ENCODE measurements at regions not wholly inside any gene's neighbourhood (a gene's known extent, or its start where the extent isn't known, plus 50 kb on each side); places are given as distances from the start of the nearest gene placed in this dataset.

DNA sequence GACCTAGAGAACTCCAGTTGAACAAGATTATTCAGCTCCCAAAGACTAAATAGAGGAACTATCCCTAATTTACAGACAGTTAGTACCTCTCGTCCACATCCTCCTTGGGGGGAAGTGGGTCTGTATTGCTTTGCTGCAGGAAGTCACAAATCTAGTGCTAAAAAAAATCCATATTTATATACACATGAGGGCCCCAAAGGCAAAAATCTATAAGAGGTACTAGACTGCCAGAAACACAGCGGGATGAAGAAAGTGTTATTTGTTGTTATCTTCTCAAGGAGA, 190.1 kb downstream of the TTC8 start:
- no peak for DNase-seq (ENCODE audit: low read depth in 2 of 2, low spot score in 1 of 2)

DNA sequence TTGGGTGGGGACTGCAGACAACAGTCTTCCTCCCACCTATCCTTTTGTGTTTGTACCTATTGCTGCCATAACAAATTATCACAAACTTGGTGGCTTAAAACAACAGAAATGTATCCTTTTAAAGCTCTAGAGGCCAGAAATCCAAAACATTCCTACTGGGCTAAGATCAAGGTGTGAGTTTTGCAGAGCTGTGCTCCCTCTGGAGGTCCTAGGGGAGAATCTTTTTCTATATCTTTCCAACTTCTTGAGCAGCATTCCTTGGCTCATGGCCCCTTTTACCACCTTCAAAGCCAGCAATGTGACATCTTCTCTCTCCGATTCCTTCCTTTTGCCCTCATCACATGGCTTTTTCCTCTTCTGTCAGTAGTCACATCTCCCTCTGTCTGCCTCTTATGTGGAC, 190.6 kb downstream of the TTC8 start:
- no peak for DNase-seq (ENCODE audit: low read depth in 2 of 2, low spot score in 1 of 2)

DNA sequence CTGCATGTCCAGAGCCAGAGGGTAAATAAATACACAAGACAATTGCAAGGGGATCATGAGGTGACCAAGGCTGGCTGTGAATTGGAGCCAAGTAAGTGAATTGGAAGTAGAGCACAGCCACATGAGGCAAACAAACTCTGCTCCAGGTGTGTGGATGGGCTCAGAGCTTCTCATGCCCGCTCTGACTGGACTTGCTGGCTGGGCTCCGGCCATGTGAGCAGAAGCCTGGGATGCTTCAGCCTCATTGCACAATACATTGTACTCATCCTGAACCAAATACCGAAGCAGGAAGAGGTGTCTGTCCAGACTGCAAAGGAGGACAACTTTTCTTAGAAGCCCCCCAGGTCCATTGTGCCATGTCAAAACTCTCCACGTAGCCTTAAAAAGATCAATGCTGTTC, 193.0 kb downstream of the TTC8 start:
- no peak for DNase-seq (ENCODE audit: low read depth in 2 of 2, low spot score in 1 of 2)

GRCh38 chr14:89022274-89022673, 197.8 kb downstream of the TTC8 start:
- DNase-seq (ENCODE audit: low read depth in 2 of 2, low spot score in 1 of 2), result no peak

DNA sequence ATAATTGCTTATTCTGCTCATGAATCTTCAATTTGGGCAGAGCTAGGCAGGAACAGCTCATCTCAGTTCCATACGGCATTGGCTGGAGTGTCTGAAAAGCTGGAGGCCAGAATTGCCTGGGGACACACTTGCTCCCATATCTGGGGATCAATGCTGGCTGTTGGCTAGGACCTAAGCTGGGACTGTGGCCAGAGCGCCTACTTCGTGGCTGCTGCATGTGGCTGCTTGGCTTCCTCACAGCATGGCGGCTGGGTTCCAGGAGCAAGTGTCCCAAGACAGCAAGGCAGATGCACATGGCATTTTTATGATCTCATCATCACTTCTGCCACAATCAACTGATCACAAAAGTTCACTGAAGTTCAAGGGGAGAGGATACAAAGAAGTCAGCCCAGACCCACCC, 200.2 kb downstream of the TTC8 start:
- no peak for DNase-seq (ENCODE audit: low read depth in 2 of 2, low spot score in 1 of 2)

GRCh38 chr14:89025561-89026236, 201.2 kb downstream of the TTC8 start:
- no peak for DNase-seq (ENCODE audit: low read depth in 2 of 2, low spot score in 1 of 2)

- peak in 1 of 2 donors; percentile 15 for DNase-seq (ENCODE audit: low read depth in 2 of 2, low spot score in 1 of 2)
These were observed 202.8 kb downstream of the TTC8 start for GRCh38 chr14:89027097-89027740.

GRCh38 chr14:89028462-89029134, 204.1 kb downstream of the TTC8 start:
- DNase-seq (ENCODE audit: low read depth in 2 of 2, low spot score in 1 of 2), result no peak

GRCh38 chr14:89029961-89030694, 205.7 kb downstream of the TTC8 start:
- no peak for DNase-seq (ENCODE audit: low read depth in 2 of 2, low spot score in 1 of 2)

DNA sequence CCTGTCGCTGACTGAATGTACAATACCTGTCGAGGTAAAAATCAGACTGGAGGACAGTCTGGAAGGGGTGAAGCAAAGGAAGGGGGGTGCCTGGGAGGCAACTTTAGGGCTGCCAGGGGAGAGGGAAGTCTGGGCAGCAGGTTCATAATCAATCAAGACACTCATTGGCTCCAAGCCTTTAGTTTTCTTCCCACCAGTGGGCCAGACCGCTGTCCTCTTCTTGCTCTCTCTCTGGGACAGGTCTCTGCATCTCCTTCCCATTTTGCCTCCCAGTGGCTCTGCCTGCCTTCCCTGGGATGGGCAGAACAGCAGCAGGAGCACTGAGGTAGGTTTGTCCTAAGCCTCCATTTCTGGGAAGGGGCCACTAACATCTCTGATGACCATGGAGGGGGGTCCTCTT, 206.5 kb downstream of the TTC8 start:
- no peak for DNase-seq (ENCODE audit: low read depth in 2 of 2, low spot score in 1 of 2)

- DNase-seq (ENCODE audit: low read depth in 2 of 2, low spot score in 1 of 2), result no peak
These were observed 207.7 kb downstream of the TTC8 start for GRCh38 chr14:89032086-89032649.

- DNase-seq (ENCODE audit: low read depth in 2 of 2, low spot score in 1 of 2), result no peak
These were observed 209.3 kb downstream of the TTC8 start for GRCh38 chr14:89033756-89034155.

DNA sequence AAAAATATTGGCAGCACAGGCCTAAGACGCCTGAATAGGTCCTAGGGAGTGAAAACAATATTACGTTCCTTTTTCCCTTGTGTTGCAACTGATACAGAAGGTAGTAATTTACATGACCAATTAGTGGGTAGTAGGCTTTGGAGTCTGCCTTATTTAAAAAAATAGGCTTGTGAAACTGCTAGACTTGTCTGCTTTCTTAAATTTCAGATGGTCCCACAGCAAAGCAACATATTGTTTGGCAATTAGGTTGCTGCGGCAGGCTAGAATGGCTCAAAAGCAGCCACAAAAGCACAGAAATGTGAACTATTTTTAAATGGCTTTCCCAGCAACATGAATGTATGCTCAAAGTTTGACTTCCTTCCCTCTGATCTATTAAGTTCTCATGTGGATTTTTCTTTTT, 211.9 kb downstream of the TTC8 start:
- no peak for DNase-seq (ENCODE audit: low read depth in 2 of 2, low spot score in 1 of 2)

GRCh38 chr14:89037065-89037464, 212.6 kb downstream of the TTC8 start:
- no peak for DNase-seq (ENCODE audit: low read depth in 2 of 2, low spot score in 1 of 2)

- DNase-seq (ENCODE audit: low read depth in 2 of 2, low spot score in 1 of 2), result no peak
These were observed 215.6 kb downstream of the TTC8 start for GRCh38 chr14:89040080-89040459.

- DNase-seq (ENCODE audit: low read depth in 2 of 2, low spot score in 1 of 2), result peak; percentile 56 to 65
These were observed 216.2 kb downstream of the TTC8 start for GRCh38 chr14:89040460-89041256.

GRCh38 chr14:89041257-89041582, 216.8 kb downstream of the TTC8 start:
- DNase-seq (ENCODE audit: low read depth in 2 of 2, low spot score in 1 of 2), result no peak

- DNase-seq (ENCODE audit: low read depth in 2 of 2, low spot score in 1 of 2), result no peak
These were observed 217.6 kb downstream of the TTC8 start for GRCh38 chr14:89042021-89042420.

DNA sequence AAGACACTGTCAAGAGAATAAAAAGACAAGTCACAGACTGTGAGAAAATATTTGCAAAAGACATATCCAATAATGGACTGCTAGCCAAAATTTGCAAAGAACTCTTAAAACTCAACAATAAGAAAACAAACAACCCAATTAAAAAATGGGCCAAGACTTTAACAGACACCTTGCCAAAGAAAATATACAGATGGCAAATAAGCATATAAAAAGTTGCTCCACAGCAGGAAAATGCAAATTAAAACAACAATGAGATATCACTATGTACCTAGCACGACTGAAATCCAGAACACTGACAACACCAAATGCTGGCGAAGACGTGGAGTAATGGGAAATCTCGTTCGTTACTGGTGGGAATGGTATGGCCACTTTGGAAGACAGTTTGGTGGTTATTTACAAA, 228.9 kb downstream of the TTC8 start:
- no peak for DNase-seq (ENCODE audit: low read depth in 2 of 2, low spot score in 1 of 2)

GRCh38 chr14:89056394-89056793, 231.9 kb downstream of the TTC8 start:
- DNase-seq (ENCODE audit: low read depth in 2 of 2, low spot score in 1 of 2), result no peak

- no peak for DNase-seq (ENCODE audit: low read depth in 2 of 2, low spot score in 1 of 2)
These were observed 234.2 kb downstream of the TTC8 start for GRCh38 chr14:89058697-89059096.
